Suprapubic skin (tissue), 4 donors: ENCODE measurements at regions not wholly inside any gene's neighbourhood (a gene's known extent, or its start where the extent isn't known, plus 50 kb on each side); places are given as distances from the start of the nearest gene placed in this dataset.

Source experiments
- DNase-seq, 2 donors: peaks; one replicate each; pipeline ENCODE4 v3.0.0-alpha.2; 2019; ENCODE audit warnings: low spot score in 2 of 2
- H3K27ac ChIP-seq: fragments of 200-600 bp; sonication (generic); one replicate; pipeline ENCODE4 v1.5.1; 2019
- H3K27me3 ChIP-seq: fragments of 200-600 bp; sonication (generic); one replicate; pipeline ENCODE4 v1.5.1; 2019
- H3K36me3 ChIP-seq: fragments of 200-600 bp; sonication (generic); one replicate; pipeline ENCODE4 v1.5.1; 2019
- H3K4me1 ChIP-seq: fragments of 200-600 bp; sonication (generic); one replicate; pipeline ENCODE4 v1.5.1; 2019
- H3K4me3 ChIP-seq: fragments of 200-600 bp; sonication (generic); one replicate; pipeline ENCODE4 v1.5.1; 2019; ENCODE audit warnings: mild to moderate bottlenecking
- H3K9me3 ChIP-seq: fragments of 200-600 bp; sonication (generic); one replicate; pipeline ENCODE4 v1.5.1; 2019
- CTCF ChIP-seq, 2 donors: fragments of 200-600 bp in 1 of 2; fragments of 450-650 bp in 1 of 2; sonication (generic) in 1 of 2; IDR thresholded peaks; one replicate each; pipeline ENCODE4 v1.5.1; 2016 to 2019; ENCODE audit warnings: antibody characterized with exemption in 2 of 2, mild to moderate bottlenecking in 1 of 2, moderate library complexity in 1 of 2
- EP300 ChIP-seq: sonication (generic); formaldehyde crosslinking; IDR thresholded peaks from one replicate; pipeline ENCODE4 v1.6.1; 2017; ENCODE audit warnings: antibody characterized with exemption
- POLR2A ChIP-seq, 2 donors: fragments of 450-650 bp; IDR thresholded peaks; one replicate each; pipeline ENCODE4 v1.6.1; 2017; ENCODE audit warnings: antibody characterized with exemption in 2 of 2, mild to moderate bottlenecking in 2 of 2, moderate library complexity in 2 of 2
- POLR2AphosphoS5 ChIP-seq, 3 donors: sonication (generic); formaldehyde crosslinking; IDR thresholded peaks; one replicate each; pipeline ENCODE4 v1.6.1; 2017; ENCODE audit warnings: antibody characterized with exemption in 3 of 3
- WGBS: methylation state at CpG from one replicate; pipeline ENCODE4 v1.1.5; 2018; 5-methylcytosine and 5-hydroxymethylcytosine counted together

DNA sequence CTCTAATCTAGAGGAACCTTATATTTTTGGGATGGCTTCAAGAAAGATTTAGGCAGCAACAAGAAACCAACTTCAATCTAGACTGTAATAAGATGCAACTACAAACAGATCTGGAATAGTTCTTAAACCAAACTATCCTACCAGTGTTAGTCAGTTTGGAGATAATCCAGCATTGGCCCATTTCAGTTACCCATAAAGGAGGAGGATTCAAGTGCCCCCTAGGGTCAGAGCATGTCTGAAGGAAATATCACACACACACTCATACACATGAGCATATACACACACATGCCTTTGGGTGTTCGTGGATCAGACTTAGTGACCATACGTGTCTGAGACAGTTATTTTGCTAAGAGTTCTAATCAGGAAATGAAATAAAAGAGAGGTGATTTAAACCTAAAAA lies 261.2 kb downstream of the ADAMTS20 start:
- no peaks in the 10 kb centered on the region for H3K27me3 ChIP-seq
- H3K4me1 ChIP-seq = peaks cover 8% of the 10 kb centered on the region
- TF ChIP-seq POLR2A (IDR thresholded peaks at IDR 0.05) (no peak), POLR2AphosphoS5 (IDR thresholded peaks at IDR 0.05) (no peak), CTCF (IDR thresholded peaks at IDR 0.05) (no peak), EP300 (no peak)

DNA sequence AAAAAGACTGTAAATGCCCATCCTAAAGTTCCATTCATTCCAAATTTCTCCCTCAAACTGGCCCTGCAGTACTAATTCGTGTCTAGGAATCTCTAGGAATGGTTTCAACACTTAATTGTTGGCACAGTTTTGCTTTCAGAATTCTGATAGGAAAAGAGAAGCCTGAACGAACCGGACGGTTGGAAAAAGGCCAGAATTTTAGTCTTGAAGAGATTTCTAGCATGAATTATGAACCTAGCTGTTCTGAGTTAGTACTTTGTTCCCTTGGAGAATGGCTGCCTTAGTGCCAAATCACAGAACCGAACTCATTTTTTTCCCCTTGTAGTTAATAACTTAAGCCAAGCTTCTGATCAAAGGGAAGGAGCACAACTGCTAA lies 262.6 kb downstream of the ADAMTS20 start:
- Histone ChIP-seq H3K36me3 (no peaks in the 10 kb centered on the region), H3K27me3 (no peaks in the 10 kb centered on the region), H3K4me3 (no peak overlapping the region), H3K27ac (no peak overlapping the region), H3K9me3 (no peaks in the 10 kb centered on the region), H3K4me1 (peaks cover 8% of the 10 kb centered on the region)
- 14% methylated on average over 5 of the region's 5 CpGs for WGBS
- no peak for TF ChIP-seq POLR2A (IDR thresholded peaks at IDR 0.05)
- no peak for TF ChIP-seq EP300
- TF ChIP-seq POLR2AphosphoS5 (IDR thresholded peaks at IDR 0.05) = no peak
- TF ChIP-seq CTCF (IDR thresholded peaks at IDR 0.05) = no peak
- no peak for DNase-seq

More for the DNA sequence above, 261.2 kb downstream of the ADAMTS20 start:
- Histone ChIP-seq H3K27ac (no peak overlapping the region), H3K4me3 (no peak overlapping the region), H3K36me3 (no peaks in the 10 kb centered on the region), H3K9me3 (no peaks in the 10 kb centered on the region)
- WGBS = 92% methylated on average over 2 of the region's 2 CpGs
- DNase-seq = no peak

DNA sequence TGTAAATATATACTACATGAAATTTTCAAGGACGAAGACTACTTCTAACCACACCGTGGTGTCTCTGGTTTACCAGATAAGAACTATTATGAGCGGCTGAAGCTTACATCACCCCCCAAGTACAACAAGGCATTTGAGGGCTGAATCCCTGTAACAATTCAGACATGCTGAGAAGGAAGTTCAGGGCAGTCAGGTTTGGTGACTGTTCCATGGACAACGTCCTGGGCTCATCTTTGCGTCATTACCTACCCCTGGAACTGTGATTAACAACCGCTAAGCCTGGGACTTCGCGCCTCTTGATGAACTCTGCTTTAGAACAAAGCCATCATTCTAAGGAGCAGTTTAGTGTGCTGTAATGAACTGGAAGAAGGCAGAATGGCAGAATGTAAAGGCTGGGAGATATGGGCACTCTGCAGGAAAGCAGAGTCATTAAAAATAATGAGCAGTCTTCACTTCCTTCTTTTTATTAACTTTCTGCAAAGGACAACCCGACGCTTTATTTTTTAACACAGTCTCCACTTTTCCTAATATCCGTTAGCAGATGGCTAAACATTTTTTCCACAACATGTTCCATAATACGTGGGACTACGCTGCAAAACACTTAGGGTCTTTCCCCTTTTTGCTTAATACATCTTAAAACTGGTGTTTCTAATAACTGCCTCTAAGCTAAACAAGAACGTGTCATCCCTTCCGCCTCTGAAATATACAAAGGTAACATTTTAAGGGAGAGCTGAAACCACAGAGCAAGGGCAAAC lies 263.2 kb downstream of the ADAMTS20 start:
- 54% methylated on average over 15 of the region's 15 CpGs for WGBS
- H3K9me3 ChIP-seq = no peaks in the 10 kb centered on the region
- TF ChIP-seq POLR2A (IDR thresholded peaks at IDR 0.05) (no peak), POLR2AphosphoS5 (IDR thresholded peaks at IDR 0.05) (no peak), CTCF (IDR thresholded peaks at IDR 0.05) (no peak), EP300 (no peak)
- H3K36me3 ChIP-seq = no peaks in the 10 kb centered on the region
- no peak overlapping the region for H3K27ac ChIP-seq
- peaks cover 8% of the 10 kb centered on the region for H3K4me1 ChIP-seq
- H3K27me3 ChIP-seq = no peaks in the 10 kb centered on the region
- H3K4me3 ChIP-seq = no peak overlapping the region
- no peak for DNase-seq

GRCh38 chr12:43287706-43288383 lies 264.2 kb downstream of the ADAMTS20 start:
- H3K36me3 ChIP-seq = no peaks in the 10 kb centered on the region
- DNase-seq = no peak
- TF ChIP-seq CTCF (IDR thresholded peaks at IDR 0.05) (no peak), POLR2A (IDR thresholded peaks at IDR 0.05) (no peak), EP300 (no peak), POLR2AphosphoS5 (IDR thresholded peaks at IDR 0.05) (no peak)
- peaks cover 8% of the 10 kb centered on the region for H3K4me1 ChIP-seq
- no peaks in the 10 kb centered on the region for H3K9me3 ChIP-seq
- no peak overlapping the region for H3K4me3 ChIP-seq
- H3K27ac ChIP-seq = no peak overlapping the region
- H3K27me3 ChIP-seq = no peaks in the 10 kb centered on the region
- WGBS = 68% methylated on average over 12 of the region's 12 CpGs

GRCh38 chr12:43286986-43287385 lies 265.0 kb downstream of the ADAMTS20 start:
- H3K27me3 ChIP-seq = no peaks in the 10 kb centered on the region
- TF ChIP-seq POLR2A (IDR thresholded peaks at IDR 0.05) = no peak
- TF ChIP-seq EP300 = no peak
- TF ChIP-seq CTCF (IDR thresholded peaks at IDR 0.05) = no peak
- TF ChIP-seq POLR2AphosphoS5 (IDR thresholded peaks at IDR 0.05) = no peak
- no peaks in the 10 kb centered on the region for H3K9me3 ChIP-seq
- 87% methylated on average over 2 of the region's 2 CpGs for WGBS
- no peaks in the 10 kb centered on the region for H3K36me3 ChIP-seq
- H3K4me1 ChIP-seq = peaks cover 8% of the 10 kb centered on the region
- DNase-seq = no peak
- no peak overlapping the region for H3K27ac ChIP-seq
- no peak overlapping the region for H3K4me3 ChIP-seq
